ENCODE measurements at regions not wholly inside any gene's neighbourhood (a gene's known extent, or its start where the extent isn't known, plus 50 kb on each side); places are given as distances from the start of the nearest gene placed in this dataset.

- TF ChIP-seq, protein P1, sequence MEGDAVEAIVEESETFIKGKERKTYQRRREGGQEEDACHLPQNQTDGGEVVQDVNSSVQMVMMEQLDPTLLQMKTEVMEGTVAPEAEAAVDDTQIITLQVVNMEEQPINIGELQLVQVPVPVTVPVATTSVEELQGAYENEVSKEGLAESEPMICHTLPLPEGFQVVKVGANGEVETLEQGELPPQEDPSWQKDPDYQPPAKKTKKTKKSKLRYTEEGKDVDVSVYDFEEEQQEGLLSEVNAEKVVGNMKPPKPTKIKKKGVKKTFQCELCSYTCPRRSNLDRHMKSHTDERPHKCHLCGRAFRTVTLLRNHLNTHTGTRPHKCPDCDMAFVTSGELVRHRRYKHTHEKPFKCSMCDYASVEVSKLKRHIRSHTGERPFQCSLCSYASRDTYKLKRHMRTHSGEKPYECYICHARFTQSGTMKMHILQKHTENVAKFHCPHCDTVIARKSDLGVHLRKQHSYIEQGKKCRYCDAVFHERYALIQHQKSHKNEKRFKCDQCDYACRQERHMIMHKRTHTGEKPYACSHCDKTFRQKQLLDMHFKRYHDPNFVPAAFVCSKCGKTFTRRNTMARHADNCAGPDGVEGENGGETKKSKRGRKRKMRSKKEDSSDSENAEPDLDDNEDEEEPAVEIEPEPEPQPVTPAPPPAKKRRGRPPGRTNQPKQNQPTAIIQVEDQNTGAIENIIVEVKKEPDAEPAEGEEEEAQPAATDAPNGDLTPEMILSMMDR (IDR thresholded peaks at IDR 0.05) = no peak
- no peak for TF ChIP-seq EZH2 (IDR thresholded peaks at IDR 0.05; ENCODE audit: borderline replicate concordance, insufficient read depth, low read depth, low read length, poor library complexity, severe bottlenecking)
These were observed 224.9 kb downstream of the MAT2B start for GRCh38 chr5:163730206-163730756.
